Spleen (tissue), 11 donors: ENCODE measurements at regions not wholly inside any gene's neighbourhood (a gene's known extent, or its start where the extent isn't known, plus 50 kb on each side); places are given as distances from the start of the nearest gene placed in this dataset.

ENCODE experiments used
- DNase-seq: peaks from one replicate; pipeline ENCODE4 v3.0.0-alpha.2; 2020
- H3K27ac ChIP-seq, 8 donors: fragments of 200-600 bp; sonication (generic) in 7 of 8; 1 replicate in 4 of 8; 2 replicates in 4 of 8; pipeline versions ENCODE4 v1.5.0 to v1.8.0; 2016 to 2021; ENCODE audit warnings: inconsistent platforms in 4 of 8, mild to moderate bottlenecking in 4 of 8, moderate library complexity in 1 of 8
- H3K27me3 ChIP-seq, 7 donors: fragments of 200-600 bp; sonication (generic) in 6 of 7; replicated peaks in 1 of 7; 1 replicate in 4 of 7; 2 replicates in 3 of 7; pipeline versions ENCODE4 v1.5.0 to v1.8.0; 2016 to 2021; ENCODE audit warnings: inconsistent platforms in 3 of 7, mild to moderate bottlenecking in 1 of 7
- H3K36me3 ChIP-seq, 6 donors: fragments of 200-600 bp; sonication (generic) in 5 of 6; 1 replicate in 4 of 6; 2 replicates in 2 of 6; pipeline versions ENCODE4 v1.5.0 to v1.8.0; 2016 to 2021; ENCODE audit warnings: inconsistent platforms in 2 of 6
- H3K4me1 ChIP-seq, 6 donors: fragments of 200-600 bp; sonication (generic) in 5 of 6; 1 replicate in 3 of 6; 2 replicates in 3 of 6; pipeline versions ENCODE4 v1.5.0 to v1.8.0; 2016 to 2021; ENCODE audit warnings: inconsistent platforms in 3 of 6
- H3K4me3 ChIP-seq, 8 donors: fragments of 200-600 bp; sonication (generic) in 7 of 8; 1 replicate in 4 of 8; 2 replicates in 4 of 8; pipeline versions ENCODE4 v1.5.0 to v1.8.0; 2016 to 2021; ENCODE audit warnings: inconsistent platforms in 4 of 8, mild to moderate bottlenecking in 4 of 8, moderate library complexity in 2 of 8
- H3K9me3 ChIP-seq, 8 donors: fragments of 200-600 bp; sonication (generic) in 7 of 8; 1 replicate in 4 of 8; 2 replicates in 4 of 8; pipeline versions ENCODE4 v1.5.0 to v1.8.0; 2016 to 2021; ENCODE audit warnings: inconsistent platforms in 4 of 8
- POLR2A ChIP-seq, 3 donors: fragments of 450-650 bp; IDR thresholded peaks; one replicate each; pipeline ENCODE4 v1.5.1; 2017; ENCODE audit warnings: antibody characterized with exemption in 3 of 3, mild to moderate bottlenecking in 1 of 3
- POLR2AphosphoS5 ChIP-seq, 3 donors: sonication (generic); formaldehyde crosslinking; IDR thresholded peaks; one replicate each; pipeline ENCODE4 v1.5.1; 2017; ENCODE audit warnings: antibody characterized with exemption in 3 of 3
- WGBS, 5 donors: extraction: QIAGEN DNeasy Blood & Tissue Kit in 3 of 5; methylation state at CpG; one replicate each; pipeline versions ENCODE4 v1.1.5 to v1.1.7; 2013 to 2018; 5-methylcytosine and 5-hydroxymethylcytosine counted together
- intact Hi-C: fragments of 100-400 bp; cut with DNase I; formaldehyde crosslinking; loops from one replicate; pipeline ENCODE4 v1.15.0; 2023; ENCODE audit warnings: low total_unique reads
- TF ChIP-seq, protein P1 (sequence below), 11 experiments: fragments of 200-600 bp in 7 of 11; fragments of 450-650 bp in 4 of 11; sonication (generic) in 4 of 11; IDR thresholded peaks in 8 of 11; conservative IDR thresholded peaks in 3 of 11; 1 replicate in 7 of 11; 2 replicates in 4 of 11; pipeline versions ENCODE4 v1.4.0 to v1.8.0; 2016 to 2021; ENCODE audit warnings: antibody characterized with exemption in 11 of 11, inconsistent platforms in 4 of 11, mild to moderate bottlenecking in 1 of 11
- donor health status: healthy with polysubstance abuse.
- donor health status: DM: no; HTN: no; CAD: no; lungs with moderate emphysema.
- donor health status: DM: no; HTN: no; CAD: no.
- donor health status: Bipolar disorder and iron deficiency.
- donor health status: healthy.
- donor health status: DM: no; HTN: no; CAD: no.
- donor health status: DM: yes; HTN: yes; CAD: no.

DNA sequence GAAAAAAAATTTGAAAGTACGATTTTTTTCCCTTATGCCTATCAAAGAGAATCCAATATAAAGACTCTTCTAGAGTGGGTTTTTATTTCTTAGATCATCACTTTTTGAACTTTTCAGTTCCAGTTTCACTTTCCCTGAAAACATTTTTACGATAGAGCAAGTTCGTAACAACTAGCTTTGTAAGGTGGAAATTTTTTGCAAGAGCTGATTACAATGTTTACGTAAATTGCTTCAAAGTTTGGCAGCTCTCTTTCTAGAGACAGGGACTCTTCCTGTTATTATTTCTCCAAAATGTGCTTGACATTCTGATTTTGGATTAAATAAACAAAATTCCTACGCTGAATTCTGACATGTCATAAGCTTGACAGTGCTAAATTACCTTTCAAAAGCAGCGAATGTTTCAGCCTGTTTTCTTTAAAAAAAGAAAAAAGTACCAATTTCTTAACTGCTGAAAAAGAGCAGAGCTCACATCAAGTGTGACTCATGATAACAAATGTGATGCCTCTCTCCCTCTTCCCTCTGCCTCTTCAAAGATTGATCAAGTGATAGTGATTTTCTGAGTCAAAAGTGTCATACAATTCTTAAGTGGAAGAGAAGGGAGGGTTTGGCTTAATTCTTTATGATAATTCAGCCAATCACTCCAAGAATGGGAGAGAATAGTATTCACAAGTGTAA lies 175.2 kb downstream of the KCNJ2 start:
- intact Hi-C loops = no loop called here
- Histone ChIP-seq H3K4me3 (peak overlapping the region in 3 of 8 donors; percentile 8 to 28 (median 22)), H3K36me3 (no peaks in the 10 kb centered on the region), H3K27ac (peak overlapping the region in 5 of 8 donors; percentile 15 to 65 (median 34)), H3K4me1 (peaks cover 0 to 15% (median 3%) of the 10 kb centered on the region in 6 donors), H3K9me3 (no peaks in the 10 kb centered on the region), H3K27me3 (no peaks in the 10 kb centered on the region)
- WGBS, 5 donors = 6 to 13% (median 8%) methylated on average over 6 of the region's 6 CpGs
- TF ChIP-seq POLR2AphosphoS5 (IDR thresholded peaks at IDR 0.05) = no peak
- TF ChIP-seq, protein P1, sequence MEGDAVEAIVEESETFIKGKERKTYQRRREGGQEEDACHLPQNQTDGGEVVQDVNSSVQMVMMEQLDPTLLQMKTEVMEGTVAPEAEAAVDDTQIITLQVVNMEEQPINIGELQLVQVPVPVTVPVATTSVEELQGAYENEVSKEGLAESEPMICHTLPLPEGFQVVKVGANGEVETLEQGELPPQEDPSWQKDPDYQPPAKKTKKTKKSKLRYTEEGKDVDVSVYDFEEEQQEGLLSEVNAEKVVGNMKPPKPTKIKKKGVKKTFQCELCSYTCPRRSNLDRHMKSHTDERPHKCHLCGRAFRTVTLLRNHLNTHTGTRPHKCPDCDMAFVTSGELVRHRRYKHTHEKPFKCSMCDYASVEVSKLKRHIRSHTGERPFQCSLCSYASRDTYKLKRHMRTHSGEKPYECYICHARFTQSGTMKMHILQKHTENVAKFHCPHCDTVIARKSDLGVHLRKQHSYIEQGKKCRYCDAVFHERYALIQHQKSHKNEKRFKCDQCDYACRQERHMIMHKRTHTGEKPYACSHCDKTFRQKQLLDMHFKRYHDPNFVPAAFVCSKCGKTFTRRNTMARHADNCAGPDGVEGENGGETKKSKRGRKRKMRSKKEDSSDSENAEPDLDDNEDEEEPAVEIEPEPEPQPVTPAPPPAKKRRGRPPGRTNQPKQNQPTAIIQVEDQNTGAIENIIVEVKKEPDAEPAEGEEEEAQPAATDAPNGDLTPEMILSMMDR (IDR thresholded peaks at IDR 0.05 in 8 of 11, conservative IDR thresholded peaks at IDR 0.05 in 3 of 11) = no peak
- no peak for TF ChIP-seq POLR2A (IDR thresholded peaks at IDR 0.05)
- DNase-seq = no peak

DNA sequence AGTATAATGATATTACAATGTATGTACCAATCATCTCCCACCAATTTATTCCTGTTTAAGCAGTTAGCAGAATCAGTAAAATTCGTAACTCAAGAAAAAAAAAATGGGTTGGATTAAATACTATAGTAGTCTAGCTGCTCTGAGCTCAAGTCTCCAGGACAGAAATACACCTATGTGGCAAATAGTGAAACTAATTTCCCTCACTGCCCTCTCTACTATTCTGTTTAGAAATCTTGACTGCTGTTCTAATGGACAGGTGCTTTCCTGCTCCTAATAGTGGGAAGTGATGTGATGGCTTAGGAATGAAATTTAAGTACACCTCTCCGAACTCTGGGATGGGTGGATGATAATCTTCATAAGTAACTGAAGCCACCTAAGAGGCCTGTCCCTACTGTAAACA lies 175.7 kb downstream of the KCNJ2 start:
- DNase-seq = no peak
- TF ChIP-seq, protein P1 (IDR thresholded peaks at IDR 0.05 in 8 of 11, conservative IDR thresholded peaks at IDR 0.05 in 3 of 11) = no peak
- no peak for TF ChIP-seq POLR2A (IDR thresholded peaks at IDR 0.05)
- no peak for TF ChIP-seq POLR2AphosphoS5 (IDR thresholded peaks at IDR 0.05)
- intact Hi-C loops = no loop called here

DNA sequence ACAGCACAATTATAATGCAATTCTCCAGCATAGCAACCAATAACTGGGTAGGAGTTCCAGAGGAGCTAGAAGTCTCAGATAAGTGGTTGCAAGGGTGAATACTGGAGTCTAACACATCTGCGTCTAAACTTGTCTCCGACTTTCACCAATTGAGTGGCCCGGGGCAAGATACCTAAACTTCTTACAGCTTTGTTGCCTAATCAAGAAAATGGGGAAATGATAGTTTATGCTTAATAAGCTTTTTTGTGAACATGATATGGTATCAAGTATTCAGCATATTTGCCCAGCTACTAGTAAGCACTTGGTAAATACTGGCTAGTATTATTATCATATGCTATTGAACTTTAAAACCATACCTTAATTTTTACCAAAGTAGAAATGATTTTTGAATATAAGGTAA lies 183.5 kb downstream of the KCNJ2 start:
- DNase-seq = no peak
- Histone ChIP-seq H3K9me3 (no peaks in the 10 kb centered on the region), H3K27me3 (no peaks in the 10 kb centered on the region), H3K4me3 (no peak overlapping the region), H3K4me1 (no peaks in the 10 kb centered on the region), H3K27ac (no peak overlapping the region), H3K36me3 (no peaks in the 10 kb centered on the region)
- 71 to 85% (median 80%) methylated on average over 3 of the region's 3 CpGs for WGBS, 5 donors
- TF ChIP-seq, protein P1 (IDR thresholded peaks at IDR 0.05 in 8 of 11, conservative IDR thresholded peaks at IDR 0.05 in 3 of 11) = no peak
- TF ChIP-seq POLR2A (IDR thresholded peaks at IDR 0.05) = no peak
- TF ChIP-seq POLR2AphosphoS5 (IDR thresholded peaks at IDR 0.05) = no peak
- intact Hi-C loops = no loop called here

More for the DNA sequence above, 175.7 kb downstream of the KCNJ2 start:
- WGBS, 5 donors = 66 to 88% (median 86%) methylated on average over 2 of the region's 2 CpGs
- Histone ChIP-seq H3K36me3 (no peaks in the 10 kb centered on the region), H3K4me3 (peak overlapping the region in 1 of 8 donors; percentile 28), H3K27me3 (no peaks in the 10 kb centered on the region), H3K9me3 (no peaks in the 10 kb centered on the region), H3K4me1 (peaks cover 0 to 15% (median 3%) of the 10 kb centered on the region in 6 donors), H3K27ac (peak overlapping the region in 3 of 8 donors; percentile 28 to 65 (median 34))

DNA sequence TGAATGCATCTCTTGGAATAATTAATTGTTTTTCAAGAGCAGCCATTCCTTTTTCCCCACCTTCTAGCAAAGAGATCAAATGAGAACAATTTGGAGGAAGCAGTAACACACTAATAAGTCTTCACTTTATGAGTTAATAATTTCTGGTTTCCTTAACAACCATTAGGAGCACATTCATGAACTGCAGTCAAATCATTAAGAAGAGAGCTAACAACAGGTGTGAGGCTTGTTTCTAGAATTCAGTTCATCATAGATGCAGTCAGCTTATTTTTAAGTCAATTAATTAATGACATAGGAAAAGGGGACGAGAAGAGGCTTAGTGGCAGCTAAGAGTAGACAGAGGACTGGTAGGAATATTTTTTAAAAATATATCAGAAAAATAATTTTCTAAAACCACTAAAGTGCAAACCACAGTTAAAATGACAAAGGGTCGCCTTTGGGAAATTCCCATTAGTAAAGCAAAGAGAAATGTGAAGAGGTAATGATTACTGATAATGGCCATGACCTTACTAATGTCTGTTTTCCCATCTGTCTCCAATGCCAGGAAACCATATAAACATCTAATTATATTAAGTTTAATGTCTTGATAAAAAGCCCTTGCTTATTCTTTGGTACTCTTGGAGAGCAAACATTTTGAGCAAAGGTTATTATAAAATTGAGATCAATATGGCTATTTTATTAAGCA lies 184.2 kb downstream of the KCNJ2 start:
- Histone ChIP-seq H3K4me1 (no peaks in the 10 kb centered on the region), H3K9me3 (no peaks in the 10 kb centered on the region), H3K27me3 (no peaks in the 10 kb centered on the region), H3K36me3 (no peaks in the 10 kb centered on the region), H3K4me3 (no peak overlapping the region), H3K27ac (no peak overlapping the region)
- DNase-seq = no peak
- TF ChIP-seq, protein P1 (IDR thresholded peaks at IDR 0.05 in 8 of 11, conservative IDR thresholded peaks at IDR 0.05 in 3 of 11) = no peak
- TF ChIP-seq POLR2A (IDR thresholded peaks at IDR 0.05) = no peak
- TF ChIP-seq POLR2AphosphoS5 (IDR thresholded peaks at IDR 0.05) = no peak
- 62 to 77% (median 68%) methylated on average over 2 of the region's 2 CpGs for WGBS, 5 donors
- intact Hi-C loops = no loop called here
